Right cardiac atrium (tissue), 5 donors: ENCODE measurements at regions not wholly inside any gene's neighbourhood (a gene's known extent, or its start where the extent isn't known, plus 50 kb on each side); places are given as distances from the start of the nearest gene placed in this dataset.

Source experiments
- ATAC-seq, 2 donors: fragments of 200-7000 bp; cut with Tn5 transposase; one replicate each; pipeline versions ENCODE4 v1.8.0 to v1.9.1; 2020; ENCODE audit warnings: moderate library complexity in 2 of 2, mild to moderate bottlenecking in 1 of 2
- DNase-seq, 3 donors: peaks; one replicate each; pipeline ENCODE4 v3.0.0-alpha.2; 2020
- H3K27ac ChIP-seq: one replicate; pipeline ENCODE4 v1.5.1; 2013; ENCODE audit warnings: mild to moderate bottlenecking, low read length, control low read depth, moderate library complexity
- H3K27me3 ChIP-seq: one replicate; pipeline ENCODE4 v1.6.1; 2013; ENCODE audit not compliant: control insufficient read depth, insufficient read depth
- H3K4me1 ChIP-seq: one replicate; pipeline ENCODE4 v1.6.1; 2013; ENCODE audit warnings: low read length; ENCODE audit not compliant: control insufficient read depth, insufficient read depth
- H3K4me3 ChIP-seq: one replicate; pipeline ENCODE4 v1.5.1; 2013; ENCODE audit warnings: low read length, control low read depth
- H3K9me3 ChIP-seq: one replicate; pipeline ENCODE4 v1.6.1; 2013; ENCODE audit warnings: low read length; ENCODE audit not compliant: control insufficient read depth
- WGBS: extraction: QIAGEN DNeasy Blood & Tissue Kit; methylation state at CpG from one replicate; pipeline ENCODE4 v1.1.7; 2013; 5-methylcytosine and 5-hydroxymethylcytosine counted together
- intact Hi-C, 4 donors: fragments of 100-400 bp; cut with DNase I; formaldehyde crosslinking; loops; one replicate each; pipeline versions ENCODE4 v1.11.0 to v1.14.0; 2022 to 2023
- donor health status: healthy with polysubstance abuse.
- donor health status: DM: no; HTN: yes; CAD: no.
- donor health status: DM: no; HTN: no; CAD: no.
- donor health status: DM: no; HTN: yes; CAD: no; lungs with severe emphysema.
- donor health status: DM: yes; HTN: yes; CAD: no.

GRCh38 chr9:109830545-109830944 lies 50.5 kb downstream of the PALM2AKAP2 start:
- WGBS, result 87% methylated on average over 5 of the region's 5 CpGs
- Histone ChIP-seq H3K4me1 (peaks cover 6% of the 10 kb centered on the region), H3K27me3 (no peaks in the 10 kb centered on the region), H3K27ac (no peak overlapping the region), H3K4me3 (no peak overlapping the region), H3K9me3 (no peaks in the 10 kb centered on the region)
- ATAC-seq (no peak), DNase-seq (no peak)
- intact Hi-C loops, result no loop called here

- 40% methylated on average over 6 of the region's 6 CpGs for WGBS
- Histone ChIP-seq H3K9me3 (no peaks in the 10 kb centered on the region), H3K27ac (no peak overlapping the region), H3K4me3 (no peak overlapping the region), H3K4me1 (peaks cover 6% of the 10 kb centered on the region), H3K27me3 (no peaks in the 10 kb centered on the region)
- DNase-seq (peak in 1 of 3 donors; percentile 46), ATAC-seq (peak; percentile 80 to 90)
- intact Hi-C loops, result no loop called here
These were observed 52.1 kb downstream of the PALM2AKAP2 start for GRCh38 chr9:109831998-109832658.

- ATAC-seq, result no peak
- no peak for DNase-seq
- no peaks in the 10 kb centered on the region for H3K9me3 ChIP-seq
- 92% methylated on average over 2 of the region's 2 CpGs for WGBS
- H3K27me3 ChIP-seq, result no peaks in the 10 kb centered on the region
- H3K4me3 ChIP-seq, result no peak overlapping the region
- H3K27ac ChIP-seq, result no peak overlapping the region
- peaks cover 6% of the 10 kb centered on the region for H3K4me1 ChIP-seq
- intact Hi-C loops, result no loop called here
These were observed 54.9 kb downstream of the PALM2AKAP2 start for GRCh38 chr9:109834855-109835254.

DNA sequence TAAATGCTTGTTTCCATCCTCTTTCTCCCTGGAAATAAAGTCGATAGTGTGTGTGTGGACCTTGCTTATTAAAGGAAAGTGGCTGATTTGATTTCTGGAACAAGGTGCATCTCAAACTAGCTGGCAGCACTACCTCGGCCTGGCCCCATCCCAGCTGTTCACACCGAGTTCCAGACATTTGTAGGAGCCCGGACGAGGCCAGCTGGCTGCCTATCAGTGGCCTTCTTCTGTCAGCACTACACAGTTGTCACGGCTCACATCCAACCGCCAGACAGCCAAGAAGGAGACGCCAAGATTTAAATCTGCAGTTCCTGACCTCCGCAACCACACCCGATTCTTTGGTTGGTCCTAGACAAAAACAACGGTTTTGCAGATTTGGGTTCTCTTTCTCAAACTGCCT lies 63.6 kb downstream of the PALM2AKAP2 start:
- no peak overlapping the region for H3K27ac ChIP-seq
- intact Hi-C loops, result no loop called here
- ATAC-seq, result peak; percentile 94
- no peak overlapping the region for H3K4me3 ChIP-seq
- WGBS, result 25% methylated on average over 11 of the region's 11 CpGs
- no peaks in the 10 kb centered on the region for H3K9me3 ChIP-seq
- H3K27me3 ChIP-seq, result no peaks in the 10 kb centered on the region
- H3K4me1 ChIP-seq, result no peaks in the 10 kb centered on the region
- DNase-seq, result peak; percentile 79 to 94 (median 92)

DNA sequence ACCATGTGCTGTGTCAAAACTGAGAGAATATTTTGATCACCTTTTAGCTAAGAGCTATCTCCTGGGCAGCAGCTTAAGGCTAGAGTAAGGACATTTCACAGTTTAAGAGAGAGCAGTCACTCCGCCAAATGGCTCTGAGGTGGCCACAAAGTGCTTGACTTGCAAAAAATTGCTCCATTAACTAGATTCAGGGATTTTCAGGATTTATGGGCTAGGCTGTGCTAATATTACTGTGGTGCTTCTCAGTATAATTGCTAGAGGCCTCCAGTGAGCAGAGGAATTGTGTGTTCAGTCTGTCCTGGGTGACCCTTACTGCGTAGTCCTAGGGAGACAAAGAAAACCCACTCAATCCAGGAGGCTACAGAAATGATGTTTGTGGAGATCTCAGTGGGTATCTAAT lies 65.2 kb downstream of the PALM2AKAP2 start:
- DNase-seq (no peak), ATAC-seq (peak in 1 of 2 donors; percentile 32)
- WGBS, result 92% methylated on average over 2 of the region's 2 CpGs
- Histone ChIP-seq H3K27me3 (no peaks in the 10 kb centered on the region), H3K27ac (no peak overlapping the region), H3K9me3 (no peaks in the 10 kb centered on the region), H3K4me1 (no peaks in the 10 kb centered on the region), H3K4me3 (no peak overlapping the region)
- intact Hi-C loops, result no loop called here

DNA sequence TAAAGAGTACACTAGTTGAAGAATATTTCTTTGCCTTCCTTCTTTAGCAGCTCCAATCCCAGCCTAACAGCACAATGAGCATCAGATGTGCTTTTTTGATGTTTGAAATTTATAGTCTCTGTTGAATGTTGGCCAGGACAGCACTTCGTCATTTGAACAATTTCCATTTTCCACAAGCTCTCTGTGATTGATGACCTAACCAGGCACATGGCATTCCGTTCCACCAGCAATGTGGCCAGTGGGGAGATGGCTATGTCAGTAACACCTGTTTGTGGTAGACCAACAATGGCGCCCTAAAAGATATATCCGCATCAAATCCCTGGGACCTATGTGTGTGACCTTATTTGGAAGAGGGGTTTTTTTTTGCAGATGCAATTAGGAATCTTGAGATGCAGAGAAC lies 66.8 kb downstream of the PALM2AKAP2 start:
- ATAC-seq (no peak), DNase-seq (no peak)
- Histone ChIP-seq H3K27ac (no peak overlapping the region), H3K9me3 (no peaks in the 10 kb centered on the region), H3K4me1 (no peaks in the 10 kb centered on the region), H3K4me3 (no peak overlapping the region), H3K27me3 (no peaks in the 10 kb centered on the region)
- intact Hi-C loops, result no loop called here
- 87% methylated on average over 4 of the region's 4 CpGs for WGBS

DNA sequence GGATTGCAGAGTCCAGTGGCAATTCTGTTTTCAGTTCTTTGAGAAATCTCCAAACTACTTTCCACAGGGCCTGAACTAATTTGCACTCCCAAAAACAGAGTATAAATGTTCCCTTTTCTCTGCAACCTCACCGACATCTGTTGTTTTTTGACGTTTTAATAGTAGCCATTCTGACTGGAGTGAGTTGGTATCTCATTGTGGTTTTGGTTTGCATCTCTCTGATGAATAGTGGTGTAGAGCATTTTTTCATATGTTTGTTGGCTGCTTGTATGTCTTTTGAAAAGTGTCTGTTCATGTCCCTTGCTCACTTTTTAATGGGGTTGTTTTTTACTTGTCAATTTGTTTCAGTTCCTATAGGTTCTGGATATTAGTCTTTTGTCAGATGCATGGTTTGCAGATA lies 72.6 kb downstream of the PALM2AKAP2 start:
- WGBS, result 81% methylated on average over 2 of the region's 2 CpGs
- H3K4me1 ChIP-seq, result peaks cover 8% of the 10 kb centered on the region
- intact Hi-C loops, result no loop called here

DNA sequence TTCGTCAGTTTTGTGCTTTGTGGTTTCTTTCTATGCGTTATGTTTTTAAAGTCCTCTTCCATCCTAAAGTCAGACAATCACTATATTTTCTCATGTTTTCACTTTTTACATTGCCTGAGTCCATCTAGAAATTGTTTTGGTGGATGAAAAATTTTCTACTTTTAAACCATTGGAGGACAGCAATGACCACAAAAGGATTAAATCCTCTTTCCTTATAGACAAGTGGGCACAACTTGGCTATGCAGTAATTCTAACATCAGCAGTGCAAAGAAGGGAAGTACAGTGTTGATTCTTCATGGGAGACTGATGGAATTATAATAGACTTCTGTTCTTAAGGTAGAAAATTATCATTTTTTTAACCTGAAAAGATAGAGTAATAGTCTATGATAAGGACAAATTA lies 75.5 kb downstream of the PALM2AKAP2 start:
- DNase-seq (no peak), ATAC-seq (no peak)
- no peaks in the 10 kb centered on the region for H3K27me3 ChIP-seq
- no peak overlapping the region for H3K4me3 ChIP-seq
- H3K9me3 ChIP-seq, result no peaks in the 10 kb centered on the region
- H3K27ac ChIP-seq, result no peak overlapping the region
- H3K4me1 ChIP-seq, result peaks cover 15% of the 10 kb centered on the region
- 89% methylated on average over 2 of the region's 2 CpGs for WGBS
- intact Hi-C loops, result no loop called here

More for the DNA sequence above, 72.6 kb downstream of the PALM2AKAP2 start:
- H3K9me3 ChIP-seq, result no peaks in the 10 kb centered on the region
- no peak for ATAC-seq
- no peak overlapping the region for H3K4me3 ChIP-seq
- no peaks in the 10 kb centered on the region for H3K27me3 ChIP-seq
- no peak for DNase-seq
- H3K27ac ChIP-seq, result no peak overlapping the region

GRCh38 chr9:109856785-109857184 lies 76.8 kb downstream of the PALM2AKAP2 start:
- H3K9me3 ChIP-seq, result no peaks in the 10 kb centered on the region
- no peaks in the 10 kb centered on the region for H3K27me3 ChIP-seq
- 37% methylated on average over 6 of the region's 6 CpGs for WGBS
- peaks cover 18% of the 10 kb centered on the region for H3K4me1 ChIP-seq
- intact Hi-C loops, result no loop called here
- DNase-seq, result peak; percentile 76 to 89 (median 89)
- H3K27ac ChIP-seq, result peak overlapping the region; percentile 65
- no peak overlapping the region for H3K4me3 ChIP-seq
- peak; percentile 98 for ATAC-seq

DNA sequence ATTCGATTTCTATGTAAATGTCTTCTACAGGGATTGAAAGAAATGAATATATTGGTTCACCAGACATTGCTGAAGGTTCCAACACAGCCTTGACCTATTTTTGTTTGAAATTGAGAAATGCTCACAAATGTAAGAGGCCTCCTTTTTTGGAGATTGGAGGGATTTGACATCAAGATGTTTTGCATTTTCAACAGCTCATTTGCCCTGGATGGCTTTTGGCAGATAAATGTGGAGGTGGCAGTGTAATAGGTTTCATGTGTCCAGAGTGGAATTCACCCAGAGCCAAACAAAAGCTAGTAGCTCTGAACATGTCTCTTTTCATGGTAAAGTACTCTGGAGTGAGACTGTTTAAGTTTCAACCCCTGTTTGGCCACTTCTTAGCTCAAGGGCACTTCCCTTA lies 77.3 kb downstream of the PALM2AKAP2 start:
- DNase-seq (no peak), ATAC-seq (no peak)
- Histone ChIP-seq H3K27me3 (no peaks in the 10 kb centered on the region), H3K4me1 (peaks cover 18% of the 10 kb centered on the region), H3K9me3 (no peaks in the 10 kb centered on the region), H3K4me3 (no peak overlapping the region), H3K27ac (peak overlapping the region; percentile 89)
- intact Hi-C loops, result no loop called here
- WGBS, result 80% methylated on average over 1 of the region's 1 CpG

GRCh38 chr9:109859447-109859846 lies 79.4 kb downstream of the PALM2AKAP2 start:
- no peaks in the 10 kb centered on the region for H3K27me3 ChIP-seq
- intact Hi-C loops, result no loop called here
- H3K4me1 ChIP-seq, result peaks cover 24% of the 10 kb centered on the region
- 89% methylated on average over 2 of the region's 2 CpGs for WGBS
- DNase-seq (no peak), ATAC-seq (no peak)
- no peak overlapping the region for H3K27ac ChIP-seq
- no peak overlapping the region for H3K4me3 ChIP-seq
- H3K9me3 ChIP-seq, result no peaks in the 10 kb centered on the region

GRCh38 chr9:109860521-109860920 lies 80.5 kb downstream of the PALM2AKAP2 start:
- intact Hi-C loops, result no loop called here
- H3K4me3 ChIP-seq, result no peak overlapping the region
- no peak for ATAC-seq
- 60% methylated on average over 2 of the region's 2 CpGs for WGBS
- no peaks in the 10 kb centered on the region for H3K9me3 ChIP-seq
- DNase-seq, result no peak
- no peak overlapping the region for H3K27ac ChIP-seq
- H3K4me1 ChIP-seq, result peaks cover 19% of the 10 kb centered on the region
- H3K27me3 ChIP-seq, result no peaks in the 10 kb centered on the region
